Mesodermal cell (in vitro differentiated cells): ENCODE measurements at regions not wholly inside any gene's neighbourhood (a gene's known extent, or its start where the extent isn't known, plus 50 kb on each side); places are given as distances from the start of the nearest gene placed in this dataset.
"Not testable (repeated sequence)": the region's sequence is repeated elsewhere in the genome, so short reads cannot be mapped to it uniquely, and the experiment has no call there.

Experiments
- H3K27ac ChIP-seq: 2 replicates; pipeline ENCODE4 v1.7.0; 2013; ENCODE audit warnings: mild to moderate bottlenecking, low read depth, low read length, moderate library complexity; ENCODE audit not compliant: severe bottlenecking
- H3K36me3 ChIP-seq: 2 replicates; pipeline ENCODE4 v1.7.1; 2013; ENCODE audit warnings: mild to moderate bottlenecking, low read length, moderate library complexity; ENCODE audit not compliant: control insufficient read depth, insufficient read depth
- H3K4me1 ChIP-seq: one replicate; pipeline ENCODE4 v1.7.1; 2013; ENCODE audit warnings: mild to moderate bottlenecking, low read length; ENCODE audit not compliant: insufficient read depth, control insufficient read depth, poor library complexity, severe bottlenecking
- H3K4me3 ChIP-seq: 2 replicates; pipeline ENCODE4 v1.7.0; 2013; ENCODE audit warnings: low read length, control low read depth, mild to moderate bottlenecking; ENCODE audit not compliant: insufficient read depth, poor library complexity, severe bottlenecking; ENCODE audit errors: extremely low read depth
- H3K9me3 ChIP-seq: 2 replicates; pipeline ENCODE4 v1.7.1; 2013; ENCODE audit warnings: mild to moderate bottlenecking, low read length, moderate library complexity; ENCODE audit not compliant: control insufficient read depth
- WGBS, 2 experiments: methylation state at CpG; one replicate each; pipeline ENCODE4 v1.1.5; 2013; ENCODE audit warnings: missing lambda C conversion rate in 2 of 2; ENCODE audit not compliant: insufficient coverage in 2 of 2; 5-methylcytosine and 5-hydroxymethylcytosine counted together

GRCh38 chr2:2647141-2647541 is 316.1 kb upstream of the MYT1L start:
- Histone ChIP-seq H3K36me3 (no peaks in the 10 kb centered on the region), H3K27ac (no peak overlapping the region), H3K9me3 (no peaks in the 10 kb centered on the region), H3K4me1 (peaks cover 8% of the 10 kb centered on the region), H3K4me3 (no peak overlapping the region)
- WGBS, 2 experiments = 81 to 84% methylated on average over 9 of the region's 9 CpGs

- no peak overlapping the region for H3K4me3 ChIP-seq
- H3K27ac ChIP-seq = no peak overlapping the region
- H3K36me3 ChIP-seq = no peaks in the 10 kb centered on the region
- H3K4me1 ChIP-seq = peaks cover 8% of the 10 kb centered on the region
- WGBS, 2 experiments = 17 to 25% methylated on average over 1 to 3 of the region's 8 CpGs
- H3K9me3 ChIP-seq = no peaks in the 10 kb centered on the region
These were observed 315.5 kb upstream of the MYT1L start for GRCh38 chr2:2646433-2647051.

GRCh38 chr2:2645162-2645855 is 314.2 kb upstream of the MYT1L start:
- Histone ChIP-seq H3K9me3 (no peaks in the 10 kb centered on the region), H3K4me3 (no peak overlapping the region), H3K4me1 (peaks cover 8% of the 10 kb centered on the region), H3K27ac (no peak overlapping the region), H3K36me3 (no peaks in the 10 kb centered on the region)
- 80 to 84% methylated on average over 16 to 19 of the region's 19 CpGs for WGBS, 2 experiments

- not testable (repeated sequence) for H3K9me3 ChIP-seq, H3K36me3 ChIP-seq, H3K27ac ChIP-seq, H3K4me1 ChIP-seq, H3K4me3 ChIP-seq
- WGBS, 2 experiments = 72 to 83% methylated on average over 5 to 7 of the region's 9 CpGs
These were observed 313.7 kb upstream of the MYT1L start for GRCh38 chr2:2644751-2645150.

GRCh38 chr2:2644040-2644439 is 313.0 kb upstream of the MYT1L start:
- WGBS, 2 experiments = 83 to 89% methylated on average over 1 of the region's 1 CpG

GRCh38 chr2:2642906-2643890 is 312.1 kb upstream of the MYT1L start:
- WGBS, 2 experiments = 90 to 95% methylated on average over 27 to 29 of the region's 29 CpGs

More at GRCh38 chr2:2644040-2644439, 313.0 kb upstream of the MYT1L start:
- Histone ChIP-seq H3K9me3 (no peaks in the 10 kb centered on the region), H3K36me3 (no peaks in the 10 kb centered on the region), H3K4me3 (no peak overlapping the region), H3K4me1 (peaks cover 8% of the 10 kb centered on the region), H3K27ac (no peak overlapping the region)

GRCh38 chr2:2641541-2642410 is 310.7 kb upstream of the MYT1L start:
- H3K4me3 ChIP-seq = no peak overlapping the region

More at GRCh38 chr2:2642906-2643890, 312.1 kb upstream of the MYT1L start:
- no peak overlapping the region for H3K27ac ChIP-seq
- H3K36me3 ChIP-seq = no peaks in the 10 kb centered on the region
- peaks cover 8% of the 10 kb centered on the region for H3K4me1 ChIP-seq
- no peaks in the 10 kb centered on the region for H3K9me3 ChIP-seq
- H3K4me3 ChIP-seq = no peak overlapping the region

GRCh38 chr2:2640818-2641217 is 309.7 kb upstream of the MYT1L start:
- H3K36me3 ChIP-seq = no peaks in the 10 kb centered on the region
- no peak overlapping the region for H3K27ac ChIP-seq
- H3K4me1 ChIP-seq = no peaks in the 10 kb centered on the region
- no peaks in the 10 kb centered on the region for H3K9me3 ChIP-seq
- 60 to 92% methylated on average over 3 of the region's 3 CpGs for WGBS, 2 experiments
- H3K4me3 ChIP-seq = no peak overlapping the region

More at GRCh38 chr2:2641541-2642410, 310.7 kb upstream of the MYT1L start:
- 88 to 91% methylated on average over 12 to 15 of the region's 17 CpGs for WGBS, 2 experiments
- H3K36me3 ChIP-seq = no peaks in the 10 kb centered on the region
- no peak overlapping the region for H3K27ac ChIP-seq
- peaks cover 2% of the 10 kb centered on the region for H3K4me1 ChIP-seq
- H3K9me3 ChIP-seq = no peaks in the 10 kb centered on the region

GRCh38 chr2:2640371-2640770 is 309.3 kb upstream of the MYT1L start:
- Histone ChIP-seq H3K4me3 (no peak overlapping the region), H3K27ac (no peak overlapping the region), H3K36me3 (no peaks in the 10 kb centered on the region), H3K9me3 (no peaks in the 10 kb centered on the region), H3K4me1 (no peaks in the 10 kb centered on the region)
- WGBS, 2 experiments = 90 to 92% methylated on average over 7 of the region's 7 CpGs
